NCI-H146 (cell line): ENCODE measurements at regions not wholly inside any gene's neighbourhood (a gene's known extent, or its start where the extent isn't known, plus 50 kb on each side); places are given as distances from the start of the nearest gene placed in this dataset.
A peak's percentile ranks its signal among the peaks of the same experiment; 100 is the strongest.

Experiments used
- DNase-seq: peaks from one replicate; lab custom pipeline; 2025; lab: John Stamatoyannopoulos, UW

DNA sequence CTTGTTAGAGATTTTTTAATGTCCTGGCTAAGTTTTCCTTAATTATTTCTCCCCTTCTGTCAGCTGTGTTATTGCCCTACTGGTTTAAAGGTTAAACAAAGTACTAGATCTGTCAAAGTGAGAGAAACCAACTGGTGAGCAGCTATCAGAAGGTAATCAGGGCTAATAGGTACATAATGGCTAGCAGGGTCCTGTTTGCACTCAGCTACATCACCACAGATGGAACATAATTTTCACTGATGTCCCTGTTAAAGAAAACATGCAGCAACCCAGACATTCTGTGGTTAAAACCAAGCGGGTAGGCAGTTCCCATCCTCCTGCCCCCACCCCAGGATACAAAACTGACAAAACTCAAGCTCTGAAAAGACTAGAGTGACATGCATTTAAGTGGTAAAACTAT is 473.9 kb downstream of the NR2F1-AS1 start:
- DNase-seq = peak; percentile 33

DNA sequence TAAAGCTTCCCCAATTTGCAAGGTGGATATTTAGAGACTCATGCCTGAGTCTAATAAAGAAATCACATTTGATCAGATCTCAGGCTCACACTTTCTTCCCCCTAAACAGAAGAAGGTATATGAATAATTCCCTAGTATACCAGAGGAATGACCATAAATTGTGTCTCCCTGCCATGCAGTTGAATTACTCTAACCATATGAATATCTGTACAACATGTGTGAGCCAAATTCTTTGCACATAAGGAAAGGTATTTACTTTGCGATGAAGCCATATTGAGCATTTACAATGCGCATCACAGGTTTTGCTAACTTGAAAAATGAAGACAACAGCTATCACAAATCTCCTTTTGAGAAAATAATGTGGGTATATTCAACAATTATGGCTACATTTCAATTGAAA is 479.4 kb downstream of the NR2F1-AS1 start:
- no peak for DNase-seq

DNA sequence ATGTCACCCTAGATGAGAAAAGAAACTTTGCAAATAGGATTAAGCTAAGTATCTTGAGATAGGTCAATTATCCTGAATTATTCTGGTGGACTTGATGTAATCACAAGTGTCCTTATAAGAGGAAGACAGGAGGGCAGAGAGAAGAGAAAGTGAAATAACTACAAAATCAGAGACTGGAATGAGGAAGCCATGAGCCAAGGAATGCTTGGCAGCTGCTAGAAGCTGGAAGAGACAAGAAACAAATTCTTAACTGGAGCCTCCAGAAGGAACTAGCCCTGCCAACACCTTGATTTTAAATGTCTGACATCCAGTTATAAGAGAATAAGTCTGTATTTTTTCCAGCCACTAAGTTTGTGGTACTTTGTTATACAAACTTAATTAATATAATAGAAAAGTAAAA is 480.0 kb downstream of the NR2F1-AS1 start:
- DNase-seq = no peak

- no peak for DNase-seq
Observed at GRCh38 chr5:93100428-93100827, 480.6 kb downstream of the NR2F1-AS1 start.

DNA sequence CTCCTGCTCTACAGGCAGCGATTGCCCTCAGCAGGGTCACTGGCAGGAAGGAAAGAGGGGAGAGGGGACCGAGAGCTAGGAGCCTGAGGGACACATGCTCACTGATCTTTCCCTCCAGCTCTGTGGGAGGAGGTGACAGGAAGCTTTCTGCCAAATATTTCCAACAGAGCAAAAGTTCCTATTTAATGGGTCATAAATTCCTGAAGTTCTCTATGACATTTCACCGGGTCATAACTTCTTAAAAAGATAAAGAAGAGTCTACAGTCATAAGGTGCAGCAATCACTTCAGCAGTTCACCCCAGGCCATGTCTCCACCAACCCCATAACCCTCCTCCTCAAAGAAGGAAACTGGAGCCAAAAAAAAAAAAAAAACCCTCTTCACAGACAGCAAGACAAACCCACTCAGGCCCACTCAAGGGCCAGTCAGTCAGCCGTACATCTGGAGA is 481.1 kb downstream of the NR2F1-AS1 start:
- DNase-seq = no peak

DNA sequence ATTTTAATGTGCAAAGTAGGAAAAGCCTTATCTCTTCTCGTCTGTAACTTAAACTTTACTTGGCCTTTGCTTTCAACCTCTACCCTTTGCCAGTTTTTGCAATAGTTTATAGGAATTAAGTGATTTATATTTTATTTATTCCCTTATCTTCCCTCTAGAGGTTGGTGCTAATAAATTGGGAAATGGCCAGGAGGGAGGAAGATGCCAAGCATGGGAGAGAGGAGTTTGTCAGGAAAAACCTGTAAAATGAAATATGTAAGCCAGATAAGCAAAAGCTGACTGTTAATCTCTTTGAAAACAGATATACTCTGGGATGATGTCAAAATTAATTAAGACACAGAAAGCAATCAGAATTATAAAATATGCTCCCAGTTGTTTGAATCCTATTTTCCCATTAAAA is 484.5 kb downstream of the NR2F1-AS1 start:
- no peak for DNase-seq

DNA sequence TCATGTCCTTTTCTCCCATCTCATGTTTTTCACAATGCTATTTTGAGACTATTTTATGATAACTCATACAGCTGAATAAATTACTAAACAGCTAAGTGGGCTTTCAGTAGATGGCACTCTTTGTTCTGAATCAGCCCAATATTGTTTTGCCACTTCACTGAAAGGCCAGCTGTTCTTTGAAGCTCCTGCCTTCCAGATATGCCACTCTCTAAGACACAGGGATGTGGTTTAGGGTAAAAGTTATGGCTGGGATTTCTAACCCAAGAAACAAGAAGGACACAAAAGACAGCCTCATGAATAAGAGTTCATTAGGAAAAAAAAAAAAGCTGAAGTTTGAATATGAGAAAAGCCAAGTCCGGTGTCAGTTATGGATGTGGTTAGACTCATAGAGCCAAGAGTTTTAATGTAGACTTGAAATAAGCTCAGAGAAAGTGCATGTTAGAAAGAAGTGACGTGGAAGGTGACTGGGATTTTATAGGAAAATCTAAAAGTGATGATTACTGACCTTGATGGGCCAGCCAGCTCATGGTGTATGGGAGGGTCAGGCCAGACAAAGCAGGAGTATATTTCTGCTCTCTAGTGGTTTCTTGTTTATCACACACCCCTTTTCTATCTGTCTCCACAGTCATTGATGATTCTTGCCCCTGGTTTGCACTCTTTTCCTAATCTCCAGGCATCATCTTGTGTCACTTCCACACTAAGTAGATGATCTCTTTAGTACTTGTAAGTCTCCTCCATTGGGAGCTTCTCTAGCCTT is 488.5 kb downstream of the NR2F1-AS1 start:
- peak; percentile 2 for DNase-seq

DNA sequence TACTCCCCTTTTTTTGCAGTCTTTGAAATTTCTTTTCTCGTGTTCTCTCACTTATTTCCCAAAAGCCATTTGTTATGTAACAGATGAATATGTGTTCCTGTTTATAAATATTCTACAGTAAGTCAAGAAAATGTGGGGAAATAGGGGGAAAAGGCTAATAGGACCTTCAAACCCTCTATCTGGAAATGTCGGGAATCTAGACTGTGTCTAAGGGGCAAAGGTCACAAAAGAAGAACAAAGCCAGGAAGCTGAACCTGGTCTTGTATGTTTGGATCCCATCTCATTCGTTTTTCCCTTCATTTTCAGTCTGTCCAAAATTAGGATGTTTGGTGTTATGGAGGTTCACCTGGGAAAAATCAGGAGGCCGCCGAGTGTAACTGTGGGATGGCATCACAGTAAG is 490.3 kb downstream of the NR2F1-AS1 start:
- DNase-seq = no peak

GRCh38 chr5:93088592-93089389 is 492.2 kb downstream of the NR2F1-AS1 start:
- no peak for DNase-seq

DNA sequence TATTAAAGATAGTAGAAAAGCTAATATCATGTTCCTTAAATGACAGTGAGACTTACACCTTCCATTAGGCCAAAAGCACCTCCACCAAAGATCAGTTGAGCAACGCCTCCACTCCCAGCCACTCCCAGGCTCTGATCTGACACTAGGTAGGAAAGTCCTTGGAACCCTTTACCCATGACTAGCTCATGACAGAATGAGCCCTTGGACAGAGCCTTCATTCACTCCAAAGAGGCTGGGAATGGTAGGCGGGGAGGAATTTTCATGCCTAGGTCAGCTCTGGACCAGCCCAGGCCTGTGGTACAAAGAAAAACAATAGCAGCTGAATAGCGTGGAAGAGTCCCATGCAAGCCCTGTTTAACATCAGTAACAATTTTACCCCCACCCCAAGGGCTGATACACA is 493.7 kb downstream of the NR2F1-AS1 start:
- DNase-seq = no peak

GRCh38 chr5:93082981-93083380 is 498.0 kb downstream of the NR2F1-AS1 start:
- DNase-seq = no peak

- DNase-seq = no peak
Observed at GRCh38 chr5:93079046-93079445, 502.0 kb downstream of the NR2F1-AS1 start.

GRCh38 chr5:93078082-93079038 is 502.7 kb downstream of the NR2F1-AS1 start:
- peak; percentile 4 for DNase-seq

- no peak for DNase-seq
Observed at GRCh38 chr5:93076566-93076965, 504.5 kb downstream of the NR2F1-AS1 start.

GRCh38 chr5:93076096-93076495 is 504.9 kb downstream of the NR2F1-AS1 start:
- DNase-seq = no peak

- DNase-seq = no peak
Observed at GRCh38 chr5:93073547-93073946, 507.5 kb downstream of the NR2F1-AS1 start.

- DNase-seq = no peak
Observed at GRCh38 chr5:93072831-93073459, 508.1 kb downstream of the NR2F1-AS1 start.

DNA sequence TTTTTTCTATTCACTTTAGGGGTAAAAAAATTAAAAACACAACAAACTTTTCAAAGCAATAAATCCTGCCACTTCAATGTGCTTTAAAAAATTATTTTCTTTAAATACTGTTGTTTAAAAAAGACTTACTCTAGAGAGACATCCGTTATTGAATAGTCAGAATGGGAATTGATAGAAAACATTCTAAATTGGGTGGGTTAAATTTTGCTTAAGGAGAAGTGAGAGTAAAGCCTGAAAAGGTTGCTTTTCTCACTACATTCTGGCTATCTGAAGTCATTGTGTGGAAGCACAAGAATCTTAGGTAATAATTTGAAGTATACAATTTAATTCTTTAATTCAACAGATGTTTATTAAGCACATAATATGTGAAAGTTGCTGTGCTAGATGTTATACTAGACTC is 509.3 kb downstream of the NR2F1-AS1 start:
- DNase-seq = no peak

- DNase-seq = peak; percentile 1
Observed at GRCh38 chr5:93070938-93071337, 510.1 kb downstream of the NR2F1-AS1 start.

DNA sequence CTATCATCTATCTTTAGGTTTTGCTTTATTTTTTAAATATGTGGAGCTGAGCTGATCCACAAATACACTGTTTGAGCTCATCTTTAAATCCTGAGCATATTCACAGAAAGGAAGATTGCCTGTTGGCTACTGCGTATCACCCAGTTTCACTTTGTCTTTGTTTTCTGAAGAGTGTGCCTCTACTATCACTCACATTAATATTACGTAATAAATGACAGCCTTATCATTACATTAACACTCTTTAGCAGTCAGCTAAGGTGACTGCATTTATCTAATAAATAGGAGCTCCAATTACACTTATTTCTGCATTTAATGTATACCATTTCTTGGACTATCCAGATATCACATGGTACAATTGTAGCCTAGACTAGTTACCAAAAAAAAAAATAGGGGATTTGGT is 511.7 kb downstream of the NR2F1-AS1 start:
- no peak for DNase-seq

- DNase-seq = no peak
Observed at GRCh38 chr5:93062548-93062947, 518.5 kb downstream of the NR2F1-AS1 start.

- no peak for DNase-seq
Observed at GRCh38 chr5:93058309-93058708, 522.7 kb downstream of the NR2F1-AS1 start.
